GM23338 (cell line): ENCODE measurements at regions not wholly inside any gene's neighbourhood (a gene's known extent, or its start where the extent isn't known, plus 50 kb on each side); places are given as distances from the start of the nearest gene placed in this dataset.

Experiments
- ATAC-seq: fragments of 200-7000 bp; cut with Tn5 transposase; 3 replicates; pipeline ENCODE4 v1.9.1; 2020
- DNase-seq: peaks from one replicate; pipeline ENCODE4 v3.0.0-alpha.2; 2015; ENCODE audit warnings: low spot score
- H2AFZ ChIP-seq: fragments of 200-600 bp; sonication (generic); 2 replicates; pipeline ENCODE4 v1.8.0; 2016; ENCODE audit warnings: antibody characterized with exemption, mild to moderate bottlenecking, moderate library complexity
- H3F3A ChIP-seq: fragments of 200-600 bp; sonication (generic); replicated peaks from 2 replicates; pipeline ENCODE4 v1.8.0; 2017; ENCODE audit warnings: antibody characterized with exemption, mixed run types, low read depth
- H3K27ac ChIP-seq: fragments of 200-600 bp; sonication (generic); 2 replicates; pipeline ENCODE4 v1.6.1; 2016; ENCODE audit warnings: low read depth
- H3K27me3 ChIP-seq: fragments of 200-600 bp; sonication (generic); 2 replicates; pipeline ENCODE4 v1.8.0; 2016; ENCODE audit warnings: mild to moderate bottlenecking, mixed run types, moderate library complexity; ENCODE audit not compliant: insufficient read depth
- H3K36me3 ChIP-seq: fragments of 200-600 bp; sonication (generic); 2 replicates; pipeline ENCODE4 v1.8.0; 2016; ENCODE audit warnings: mild to moderate bottlenecking; ENCODE audit not compliant: insufficient read depth
- H3K4me1 ChIP-seq: fragments of 200-600 bp; sonication (generic); 2 replicates; pipeline ENCODE4 v1.8.0; 2016; ENCODE audit warnings: mild to moderate bottlenecking, moderate library complexity; ENCODE audit not compliant: insufficient read depth
- H3K4me2 ChIP-seq: fragments of 200-600 bp; sonication (generic); 2 replicates; pipeline ENCODE4 v1.7.1; 2017; ENCODE audit warnings: mixed run types
- H3K4me3 ChIP-seq: fragments of 200-600 bp; sonication (generic); 2 replicates; pipeline ENCODE4 v1.6.1; 2016; ENCODE audit warnings: mixed run types
- H3K79me2 ChIP-seq: fragments of 200-600 bp; sonication (generic); replicated peaks from 2 replicates; pipeline ENCODE4 v1.8.0; 2017; ENCODE audit warnings: mild to moderate bottlenecking; ENCODE audit not compliant: insufficient read depth
- H3K9me2 ChIP-seq: fragments of 200-600 bp; sonication (generic); 2 replicates; pipeline ENCODE4 v1.8.0; 2017; ENCODE audit not compliant: insufficient read depth
- H4K20me1 ChIP-seq: fragments of 200-600 bp; sonication (generic); replicated peaks from 2 replicates; pipeline ENCODE4 v1.8.0; 2017; ENCODE audit warnings: mild to moderate bottlenecking; ENCODE audit not compliant: insufficient read depth
- H3K27ac Mint-ChIP-seq: 2 replicates; pipeline ENCODE4 v1.8.0; 2020; ENCODE audit warnings: inconsistent platforms, mild to moderate bottlenecking, moderate library complexity, mixed read lengths
- H3K27me3 Mint-ChIP-seq: 3 replicates; pipeline ENCODE4 v1.8.0; 2022; ENCODE audit warnings: low read depth, mild to moderate bottlenecking, moderate library complexity, mixed read lengths, inconsistent platforms; ENCODE audit not compliant: insufficient read depth, poor library complexity
- H3K36me3 Mint-ChIP-seq: 3 replicates; pipeline ENCODE4 v1.8.0; 2021; ENCODE audit warnings: low read depth, mild to moderate bottlenecking, inconsistent platforms, moderate library complexity, mixed read lengths
- H3K4me1 Mint-ChIP-seq: 3 replicates; pipeline ENCODE4 v1.8.0; 2020; ENCODE audit warnings: mild to moderate bottlenecking, inconsistent platforms, mixed read lengths
- H3K4me3 Mint-ChIP-seq: 3 replicates; pipeline ENCODE4 v1.8.0; 2021; ENCODE audit warnings: moderate library complexity, mild to moderate bottlenecking, inconsistent platforms, mixed read lengths
- H3K9me3 Mint-ChIP-seq: 3 replicates; pipeline ENCODE4 v1.8.0; 2020; ENCODE audit warnings: moderate library complexity, mild to moderate bottlenecking, inconsistent platforms, mixed read lengths
- CREB1 ChIP-seq: fragments of 250-450 bp; sonication (Bioruptor Pico); IDR thresholded peaks from 2 replicates; pipeline ENCODE4 v1.5.0; 2020; ENCODE audit warnings: low read depth, mild to moderate bottlenecking, moderate library complexity
- EZH2 ChIP-seq: fragments of 200-600 bp; sonication (generic); IDR thresholded peaks from one replicate; pipeline ENCODE4 v1.8.0; 2017; ENCODE audit warnings: antibody characterized with exemption, mild to moderate bottlenecking, low read depth; ENCODE audit not compliant: unreplicated experiment
- EZH2phosphoT487 ChIP-seq: fragments of 200-600 bp; sonication (generic); IDR thresholded peaks from one replicate; pipeline ENCODE4 v1.8.1; 2018; ENCODE audit warnings: antibody characterized with exemption; ENCODE audit not compliant: unreplicated experiment
- JUNB ChIP-seq: IDR thresholded peaks from one replicate; pipeline ENCODE4 v1.6.1; 2016; ENCODE audit warnings: antibody characterized with exemption; ENCODE audit not compliant: unreplicated experiment
- NANOG ChIP-seq: IDR thresholded peaks from 2 replicates; pipeline ENCODE4 v1.6.1; 2016; ENCODE audit warnings: antibody characterized with exemption, borderline replicate concordance
- POLR2AphosphoS5 ChIP-seq: IDR thresholded peaks from 2 replicates; pipeline ENCODE4 v1.6.1; 2016; ENCODE audit warnings: antibody characterized with exemption, low read depth
- STAT1 ChIP-seq: IDR thresholded peaks from one replicate; pipeline ENCODE4 v1.6.1; 2016; ENCODE audit warnings: antibody characterized with exemption; ENCODE audit not compliant: unreplicated experiment
- ZNF114 ChIP-seq: fragments of 250-450 bp; sonication (Bioruptor Pico); IDR thresholded peaks from 2 replicates; pipeline ENCODE4 v1.5.0; 2020; ENCODE audit warnings: mild to moderate bottlenecking, moderate library complexity
- TF ChIP-seq, protein P1 (sequence below): fragments of 250-450 bp; sonication (Bioruptor Pico); IDR thresholded peaks from 2 replicates; pipeline ENCODE4 v1.5.0; 2020; ENCODE audit warnings: mild to moderate bottlenecking, moderate library complexity
- TF ChIP-seq, protein P2 (sequence below): IDR thresholded peaks from 2 replicates; pipeline ENCODE4 v1.6.1; 2016; ENCODE audit warnings: antibody characterized with exemption

GRCh38 chr12:58776144-58776543 is 144.2 kb downstream of the LRIG3 start (continued):
- TF ChIP-seq, protein P1, sequence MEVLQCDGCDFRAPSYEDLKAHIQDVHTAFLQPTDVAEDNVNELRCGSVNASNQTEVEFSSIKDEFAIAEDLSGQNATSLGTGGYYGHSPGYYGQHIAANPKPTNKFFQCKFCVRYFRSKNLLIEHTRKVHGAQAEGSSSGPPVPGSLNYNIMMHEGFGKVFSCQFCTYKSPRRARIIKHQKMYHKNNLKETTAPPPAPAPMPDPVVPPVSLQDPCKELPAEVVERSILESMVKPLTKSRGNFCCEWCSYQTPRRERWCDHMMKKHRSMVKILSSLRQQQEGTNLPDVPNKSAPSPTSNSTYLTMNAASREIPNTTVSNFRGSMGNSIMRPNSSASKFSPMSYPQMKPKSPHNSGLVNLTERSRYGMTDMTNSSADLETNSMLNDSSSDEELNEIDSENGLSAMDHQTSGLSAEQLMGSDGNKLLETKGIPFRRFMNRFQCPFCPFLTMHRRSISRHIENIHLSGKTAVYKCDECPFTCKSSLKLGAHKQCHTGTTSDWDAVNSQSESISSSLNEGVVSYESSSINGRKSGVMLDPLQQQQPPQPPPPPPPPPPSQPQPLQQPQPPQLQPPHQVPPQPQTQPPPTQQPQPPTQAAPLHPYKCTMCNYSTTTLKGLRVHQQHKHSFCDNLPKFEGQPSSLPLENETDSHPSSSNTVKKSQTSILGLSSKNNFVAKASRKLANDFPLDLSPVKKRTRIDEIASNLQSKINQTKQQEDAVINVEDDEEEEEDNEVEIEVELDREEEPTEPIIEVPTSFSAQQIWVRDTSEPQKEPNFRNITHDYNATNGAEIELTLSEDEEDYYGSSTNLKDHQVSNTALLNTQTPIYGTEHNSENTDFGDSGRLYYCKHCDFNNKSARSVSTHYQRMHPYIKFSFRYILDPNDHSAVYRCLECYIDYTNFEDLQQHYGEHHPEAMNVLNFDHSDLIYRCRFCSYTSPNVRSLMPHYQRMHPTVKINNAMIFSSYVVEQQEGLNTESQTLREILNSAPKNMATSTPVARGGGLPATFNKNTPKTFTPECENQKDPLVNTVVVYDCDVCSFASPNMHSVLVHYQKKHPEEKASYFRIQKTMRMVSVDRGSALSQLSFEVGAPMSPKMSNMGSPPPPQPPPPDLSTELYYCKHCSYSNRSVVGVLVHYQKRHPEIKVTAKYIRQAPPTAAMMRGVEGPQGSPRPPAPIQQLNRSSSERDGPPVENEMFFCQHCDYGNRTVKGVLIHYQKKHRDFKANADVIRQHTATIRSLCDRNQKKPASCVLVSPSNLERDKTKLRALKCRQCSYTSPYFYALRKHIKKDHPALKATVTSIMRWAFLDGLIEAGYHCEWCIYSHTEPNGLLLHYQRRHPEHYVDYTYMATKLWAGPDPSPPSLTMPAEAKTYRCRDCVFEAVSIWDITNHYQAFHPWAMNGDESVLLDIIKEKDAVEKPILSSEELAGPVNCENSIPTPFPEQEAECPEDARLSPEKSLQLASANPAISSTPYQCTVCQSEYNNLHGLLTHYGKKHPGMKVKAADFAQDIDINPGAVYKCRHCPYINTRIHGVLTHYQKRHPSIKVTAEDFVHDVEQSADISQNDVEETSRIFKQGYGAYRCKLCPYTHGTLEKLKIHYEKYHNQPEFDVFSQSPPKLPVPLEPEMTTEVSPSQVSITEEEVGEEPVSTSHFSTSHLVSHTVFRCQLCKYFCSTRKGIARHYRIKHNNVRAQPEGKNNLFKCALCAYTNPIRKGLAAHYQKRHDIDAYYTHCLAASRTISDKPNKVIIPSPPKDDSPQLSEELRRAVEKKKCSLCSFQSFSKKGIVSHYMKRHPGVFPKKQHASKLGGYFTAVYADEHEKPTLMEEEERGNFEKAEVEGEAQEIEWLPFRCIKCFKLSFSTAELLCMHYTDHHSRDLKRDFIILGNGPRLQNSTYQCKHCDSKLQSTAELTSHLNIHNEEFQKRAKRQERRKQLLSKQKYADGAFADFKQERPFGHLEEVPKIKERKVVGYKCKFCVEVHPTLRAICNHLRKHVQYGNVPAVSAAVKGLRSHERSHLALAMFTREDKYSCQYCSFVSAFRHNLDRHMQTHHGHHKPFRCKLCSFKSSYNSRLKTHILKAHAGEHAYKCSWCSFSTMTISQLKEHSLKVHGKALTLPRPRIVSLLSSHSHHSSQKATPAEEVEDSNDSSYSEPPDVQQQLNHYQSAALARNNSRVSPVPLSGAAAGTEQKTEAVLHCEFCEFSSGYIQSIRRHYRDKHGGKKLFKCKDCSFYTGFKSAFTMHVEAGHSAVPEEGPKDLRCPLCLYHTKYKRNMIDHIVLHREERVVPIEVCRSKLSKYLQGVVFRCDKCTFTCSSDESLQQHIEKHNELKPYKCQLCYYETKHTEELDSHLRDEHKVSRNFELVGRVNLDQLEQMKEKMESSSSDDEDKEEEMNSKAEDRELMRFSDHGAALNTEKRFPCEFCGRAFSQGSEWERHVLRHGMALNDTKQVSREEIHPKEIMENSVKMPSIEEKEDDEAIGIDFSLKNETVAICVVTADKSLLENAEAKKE (CRISPR knock-in tag): no peak
- TF ChIP-seq JUNB: no peak
- TF ChIP-seq EZH2phosphoT487: no peak
- no peak for TF ChIP-seq CREB1 (CRISPR knock-in tag)
- TF ChIP-seq POLR2AphosphoS5: no peak
- no peak for TF ChIP-seq EZH2
- no peak for TF ChIP-seq NANOG

- H3K9me2 ChIP-seq: no peaks in the 10 kb centered on the region
- no peaks in the 10 kb centered on the region for H3K36me3 ChIP-seq
- no peaks in the 10 kb centered on the region for H3K79me2 ChIP-seq
- H3K27me3 ChIP-seq: no peaks in the 10 kb centered on the region
- H3K9me3 Mint-ChIP-seq: no peaks in the 10 kb centered on the region
- H3K4me3 Mint-ChIP-seq: no peak overlapping the region
- H3K4me1 Mint-ChIP-seq: peaks cover 5% of the 10 kb centered on the region
- H3K4me2 ChIP-seq: no peak overlapping the region
- no peaks in the 10 kb centered on the region for H3F3A ChIP-seq
- no peak overlapping the region for H3K27ac Mint-ChIP-seq
- H3K27ac ChIP-seq: no peak overlapping the region
- no peaks in the 10 kb centered on the region for H3K4me1 ChIP-seq
- H4K20me1 ChIP-seq: no peaks in the 10 kb centered on the region
- no peaks in the 10 kb centered on the region for H3K36me3 Mint-ChIP-seq
- DNase-seq (no peak), ATAC-seq (no peak)
- H2AFZ ChIP-seq: no peak overlapping the region
- TF ChIP-seq JUNB (no peak), NANOG (no peak), POLR2AphosphoS5 (no peak), ZNF114 (no peak), STAT1 (no peak), EZH2phosphoT487 (no peak)
- TF ChIP-seq, protein P2, sequence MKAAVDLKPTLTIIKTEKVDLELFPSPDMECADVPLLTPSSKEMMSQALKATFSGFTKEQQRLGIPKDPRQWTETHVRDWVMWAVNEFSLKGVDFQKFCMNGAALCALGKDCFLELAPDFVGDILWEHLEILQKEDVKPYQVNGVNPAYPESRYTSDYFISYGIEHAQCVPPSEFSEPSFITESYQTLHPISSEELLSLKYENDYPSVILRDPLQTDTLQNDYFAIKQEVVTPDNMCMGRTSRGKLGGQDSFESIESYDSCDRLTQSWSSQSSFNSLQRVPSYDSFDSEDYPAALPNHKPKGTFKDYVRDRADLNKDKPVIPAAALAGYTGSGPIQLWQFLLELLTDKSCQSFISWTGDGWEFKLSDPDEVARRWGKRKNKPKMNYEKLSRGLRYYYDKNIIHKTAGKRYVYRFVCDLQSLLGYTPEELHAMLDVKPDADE: no peak
- H3K4me3 ChIP-seq: no peak overlapping the region
- H3K27me3 Mint-ChIP-seq: no peaks in the 10 kb centered on the region
Observed at GRCh38 chr12:58777815-58778214, 142.5 kb downstream of the LRIG3 start.
